ENCODE measurements at regions not wholly inside any gene's neighbourhood (a gene's known extent, or its start where the extent isn't known, plus 50 kb on each side); places are given as distances from the start of the nearest gene placed in this dataset.

DNA sequence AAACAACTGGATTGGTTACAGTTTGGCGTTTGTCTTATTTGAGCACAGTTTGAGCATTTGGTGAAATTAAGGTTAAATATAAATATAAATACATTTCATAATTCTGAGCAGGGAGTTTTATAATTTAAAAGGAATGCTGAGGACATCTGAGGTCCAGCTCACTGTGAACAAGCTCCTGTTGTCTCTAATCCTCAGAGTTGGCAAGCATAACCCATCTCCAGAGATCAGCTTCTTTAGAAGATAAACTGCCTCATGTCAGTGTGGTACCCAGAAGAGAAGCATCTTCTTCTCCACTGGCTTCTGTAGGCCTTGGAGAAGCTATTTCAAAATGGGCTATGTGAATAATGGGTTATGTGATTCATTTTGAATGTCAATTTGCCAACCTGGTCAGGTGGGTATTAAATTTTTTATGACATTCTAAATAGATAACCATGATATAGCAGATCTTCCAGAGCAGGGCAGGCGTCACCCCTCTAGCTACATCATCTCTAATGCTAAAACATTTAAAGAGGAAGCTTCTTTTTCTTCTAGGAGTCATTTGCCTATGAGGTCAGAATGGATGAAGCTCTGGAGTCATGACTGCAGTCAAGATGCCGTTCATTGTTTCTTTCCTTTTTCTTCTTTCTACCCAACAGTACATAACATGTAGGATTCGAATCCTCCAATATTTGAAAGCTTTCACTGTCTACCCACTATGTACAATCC, 324.0 kb downstream of the RNF144A start:
- Mint-ChIP-seq H3K36me3 (ENCODE audit: low read depth) (no peaks in the 10 kb centered on the region), H3K27me3 (no peaks in the 10 kb centered on the region), H3K4me1 (ENCODE audit: low read depth) (peaks cover 8% of the 10 kb centered on the region), H3K4me3 (no peak overlapping the region), H3K27ac (no peak overlapping the region), H3K9me3 (no peaks in the 10 kb centered on the region)
- ChIA-PET POLR2A (no interaction called here), CTCF (interaction anchor here (1.0 kb wide), 1 partner anchor 21 kb away, joined by 3 read pairs; no protein-coding TSS in a partner anchor)
- no peak for TF ChIP-seq CTCF (IDR thresholded peaks at IDR 0.05)
- DNase-seq: no peak
- ATAC-seq: no peak
- intact Hi-C loops (cut with micrococcal nuclease): no loop called here

DNA sequence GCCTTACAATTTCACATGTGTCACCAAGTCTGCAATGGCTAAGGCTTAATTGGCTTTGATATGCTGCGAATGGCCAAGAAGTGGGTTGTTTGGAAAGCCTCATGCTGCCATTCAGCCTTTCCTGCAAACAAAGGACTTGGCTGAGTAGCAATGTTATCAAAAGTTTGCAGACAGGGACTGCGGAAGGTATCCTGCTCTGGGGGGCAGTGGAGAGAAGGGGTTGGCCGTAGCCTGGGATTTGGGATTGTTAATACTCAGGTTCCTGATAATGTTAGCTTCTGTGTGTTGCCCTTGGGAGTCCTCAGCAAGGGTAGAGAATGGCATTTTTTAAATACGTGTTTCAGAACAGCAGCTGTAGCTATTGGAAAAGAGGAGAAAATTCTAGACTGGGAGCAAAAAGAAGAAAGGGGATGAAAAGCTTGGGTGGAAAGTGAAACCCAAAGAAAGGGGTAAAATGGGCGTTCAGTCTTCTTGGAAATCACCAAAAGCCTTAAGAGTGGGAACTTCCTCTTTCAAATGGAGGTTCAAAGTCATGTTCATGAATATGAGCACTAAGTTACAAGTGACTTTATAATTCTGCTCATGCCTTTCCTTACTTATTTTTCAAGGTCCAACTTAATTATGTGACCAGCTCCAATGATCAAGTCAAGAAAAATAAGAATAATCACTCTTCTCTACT, 325.1 kb downstream of the RNF144A start:
- H3K4me1 Mint-ChIP-seq (ENCODE audit: low read depth): peaks cover 8% of the 10 kb centered on the region
- H3K27ac Mint-ChIP-seq: no peak overlapping the region
- ChIA-PET CTCF (no interaction called here), POLR2A (interaction anchor here (0.9 kb wide), 1 partner anchor 38 kb away, joined by 3 read pairs; no protein-coding TSS in a partner anchor)
- no peak for ATAC-seq
- intact Hi-C loops (cut with micrococcal nuclease): no loop called here
- no peaks in the 10 kb centered on the region for H3K27me3 Mint-ChIP-seq
- no peaks in the 10 kb centered on the region for H3K9me3 Mint-ChIP-seq
- TF ChIP-seq CTCF (IDR thresholded peaks at IDR 0.05): no peak
- H3K36me3 Mint-ChIP-seq (ENCODE audit: low read depth): no peaks in the 10 kb centered on the region
- H3K4me3 Mint-ChIP-seq: no peak overlapping the region
- DNase-seq: no peak

DNA sequence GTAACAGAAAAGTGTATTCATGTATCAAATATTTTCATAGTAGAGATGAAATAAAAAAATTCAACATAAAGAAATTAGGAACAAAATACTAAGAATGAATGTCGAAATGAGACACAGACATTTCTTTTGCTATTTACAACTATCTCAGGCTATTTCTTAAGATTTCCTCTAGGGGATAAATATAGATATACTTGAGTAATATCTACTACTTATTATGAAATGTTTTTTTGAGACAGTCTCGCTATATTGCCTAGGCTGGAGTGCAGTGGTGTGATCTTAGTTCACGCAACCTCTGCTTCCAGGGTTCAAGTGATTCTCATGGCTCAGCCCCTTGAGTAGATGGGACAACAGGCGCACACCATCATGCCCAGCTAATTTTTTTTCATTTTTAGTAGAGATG, 326.1 kb downstream of the RNF144A start:
- ChIA-PET CTCF (no interaction called here), POLR2A (no interaction called here)
- Mint-ChIP-seq H3K36me3 (ENCODE audit: low read depth) (no peaks in the 10 kb centered on the region), H3K4me1 (ENCODE audit: low read depth) (peaks cover 8% of the 10 kb centered on the region), H3K27ac (no peak overlapping the region), H3K4me3 (no peak overlapping the region), H3K27me3 (no peaks in the 10 kb centered on the region), H3K9me3 (no peaks in the 10 kb centered on the region)
- intact Hi-C loops (cut with micrococcal nuclease): no loop called here
- TF ChIP-seq CTCF (IDR thresholded peaks at IDR 0.05): no peak
- ATAC-seq: no peak
- no peak for DNase-seq

- no peaks in the 10 kb centered on the region for H3K9me3 Mint-ChIP-seq
- H3K36me3 Mint-ChIP-seq (ENCODE audit: low read depth): no peaks in the 10 kb centered on the region
- H3K4me1 Mint-ChIP-seq (ENCODE audit: low read depth): no peaks in the 10 kb centered on the region
- peaks cover 2% of the 10 kb centered on the region for H3K27me3 Mint-ChIP-seq
- TF ChIP-seq CTCF (IDR thresholded peaks at IDR 0.05): no peak
- no peak for DNase-seq
- POLR2A ChIA-PET: no interaction called here
- no peak for ATAC-seq
- intact Hi-C loops (cut with micrococcal nuclease): no loop called here
- H3K4me3 Mint-ChIP-seq: no peak overlapping the region
- no peak overlapping the region for H3K27ac Mint-ChIP-seq
- CTCF ChIA-PET: no interaction called here
These were observed 339.2 kb downstream of the RNF144A start for GRCh38 chr2:7256377-7256776.

DNA sequence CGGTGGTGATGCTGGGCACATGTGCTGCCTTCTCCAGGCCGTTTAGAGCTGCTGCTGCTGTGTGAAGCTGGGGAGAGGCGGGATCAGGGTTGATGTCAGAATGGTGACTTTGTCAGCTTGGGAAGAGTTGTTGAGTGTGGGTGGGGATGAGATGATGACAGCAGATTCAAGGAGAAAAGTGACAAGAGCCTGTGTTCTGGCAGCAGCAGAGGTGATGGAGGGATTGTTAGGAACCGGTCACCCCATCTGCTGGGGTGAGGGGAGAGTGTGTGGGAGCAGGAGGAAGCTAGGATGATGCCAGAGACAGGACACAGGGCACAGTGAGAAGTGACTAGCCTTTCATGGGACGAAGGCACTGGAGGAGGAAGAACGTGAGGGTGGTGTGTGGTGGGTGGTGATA, 345.5 kb downstream of the RNF144A start:
- ChIA-PET POLR2A (interaction anchor here (0.6 kb wide), 1 partner anchor 46 kb away, joined by 3 read pairs; no protein-coding TSS in a partner anchor), CTCF (no interaction called here)
- no peaks in the 10 kb centered on the region for H3K9me3 Mint-ChIP-seq
- H3K36me3 Mint-ChIP-seq (ENCODE audit: low read depth): no peaks in the 10 kb centered on the region
- no peaks in the 10 kb centered on the region for H3K27me3 Mint-ChIP-seq
- DNase-seq: no peak
- no peak for ATAC-seq
- TF ChIP-seq CTCF (IDR thresholded peaks at IDR 0.05): no peak
- H3K4me1 Mint-ChIP-seq (ENCODE audit: low read depth): peaks cover 9% of the 10 kb centered on the region
- intact Hi-C loops (cut with micrococcal nuclease): no loop called here
- no peak overlapping the region for H3K4me3 Mint-ChIP-seq
- H3K27ac Mint-ChIP-seq: no peak overlapping the region
